ENCODE measurements at regions not wholly inside any gene's neighbourhood (a gene's known extent, or its start where the extent isn't known, plus 50 kb on each side); places are given as distances from the start of the nearest gene placed in this dataset.
"Not testable (repeated sequence)": the region's sequence is repeated elsewhere in the genome, so short reads cannot be mapped to it uniquely, and the experiment has no call there.

DNA sequence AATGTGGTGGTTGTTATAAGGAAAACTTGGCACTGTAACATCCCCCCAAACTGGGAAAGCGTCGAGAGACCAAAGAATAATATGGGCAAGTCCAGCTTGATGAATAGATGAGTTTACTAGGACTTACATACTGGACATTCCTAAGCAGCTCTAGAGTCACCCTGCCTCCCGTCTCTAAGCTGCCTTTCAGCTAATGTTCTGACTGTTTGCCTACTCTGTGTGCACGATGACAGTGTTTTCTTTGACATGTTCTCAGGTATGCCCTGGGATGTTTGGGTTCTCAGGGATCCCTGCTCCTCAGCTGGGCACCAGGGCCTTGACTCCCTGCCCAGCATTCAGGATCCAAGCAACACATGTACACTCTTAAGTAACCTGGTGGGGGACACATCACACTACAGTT is 87.5 kb downstream of the MRPL57 start:
- DNase-seq: not testable (repeated sequence)

DNA sequence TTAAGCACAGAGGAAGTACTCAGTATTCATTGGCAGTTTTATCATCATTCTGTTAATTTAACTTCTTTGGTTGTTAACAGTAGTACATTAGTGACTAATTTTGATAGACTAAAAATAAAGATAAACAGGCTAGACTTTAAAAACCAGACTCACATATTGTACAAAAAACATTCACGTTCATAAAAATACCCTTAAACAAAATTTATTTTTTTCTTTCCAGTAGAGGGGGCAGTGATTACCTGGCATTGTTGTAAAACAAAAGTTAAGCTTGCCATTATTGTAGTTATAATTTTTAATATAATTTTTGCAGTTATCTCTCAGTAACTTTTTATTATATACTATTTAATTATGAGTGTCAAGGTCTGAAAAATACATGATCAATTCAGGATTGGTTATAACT is 92.0 kb downstream of the MRPL57 start:
- not testable (repeated sequence) for DNase-seq

DNA sequence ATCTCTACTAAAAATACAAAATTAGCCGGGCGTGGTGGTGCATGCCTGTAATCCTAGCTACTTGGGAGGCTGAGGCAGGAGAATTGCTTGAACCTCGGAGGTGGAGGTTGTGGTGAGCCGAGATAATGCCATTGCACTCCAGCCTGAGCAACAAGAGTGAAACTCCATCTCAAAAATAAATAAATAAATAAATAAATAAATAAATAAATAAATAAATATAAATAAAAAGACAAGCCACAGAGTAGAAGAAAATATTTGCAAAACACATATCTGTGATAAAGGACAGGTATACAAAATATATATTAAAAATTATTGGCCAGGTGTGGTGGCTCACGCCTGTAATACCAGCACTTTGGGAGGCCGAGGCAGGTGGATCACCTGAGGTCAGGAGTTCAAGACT is 96.0 kb downstream of the MRPL57 start:
- not testable (repeated sequence) for DNase-seq

DNA sequence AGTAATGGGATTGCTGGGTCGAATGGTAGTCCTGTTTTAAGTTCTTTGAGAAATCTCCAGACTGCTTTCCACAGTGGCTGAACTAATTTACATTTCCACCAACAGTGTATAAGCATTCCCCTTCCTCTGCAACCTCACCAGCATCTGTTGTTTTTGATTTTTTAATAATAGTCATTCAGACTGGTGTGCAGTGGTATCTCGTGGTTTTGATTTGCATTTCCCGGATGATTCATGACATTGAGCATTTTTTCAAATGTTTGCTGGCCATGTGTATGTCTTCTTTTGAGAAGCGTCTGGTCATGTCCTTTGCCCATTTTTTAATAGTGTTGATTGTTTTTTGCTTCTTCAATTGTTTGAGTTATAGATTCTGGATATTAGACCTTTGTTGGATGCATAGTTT is 98.0 kb downstream of the MRPL57 start:
- not testable (repeated sequence) for DNase-seq

DNA sequence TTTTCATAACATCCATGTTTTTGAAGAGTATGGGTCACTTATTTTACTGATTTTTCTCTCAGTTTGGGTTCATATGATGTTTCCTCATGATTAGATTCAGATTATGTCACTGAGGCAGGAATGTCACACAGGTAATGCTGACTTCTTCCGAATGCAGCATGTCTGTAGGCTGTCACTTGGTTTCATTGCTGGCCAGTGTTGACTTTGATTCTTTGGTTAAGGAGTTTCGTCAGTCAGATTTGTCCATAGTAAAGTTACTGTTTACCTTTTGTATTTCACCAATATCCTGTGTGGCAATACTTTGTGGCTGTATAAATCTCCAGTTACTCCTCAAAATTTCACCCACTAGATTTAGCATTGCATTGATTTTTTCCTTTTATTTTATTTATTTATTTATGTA is 105.6 kb downstream of the MRPL57 start:
- no peak for DNase-seq

DNA sequence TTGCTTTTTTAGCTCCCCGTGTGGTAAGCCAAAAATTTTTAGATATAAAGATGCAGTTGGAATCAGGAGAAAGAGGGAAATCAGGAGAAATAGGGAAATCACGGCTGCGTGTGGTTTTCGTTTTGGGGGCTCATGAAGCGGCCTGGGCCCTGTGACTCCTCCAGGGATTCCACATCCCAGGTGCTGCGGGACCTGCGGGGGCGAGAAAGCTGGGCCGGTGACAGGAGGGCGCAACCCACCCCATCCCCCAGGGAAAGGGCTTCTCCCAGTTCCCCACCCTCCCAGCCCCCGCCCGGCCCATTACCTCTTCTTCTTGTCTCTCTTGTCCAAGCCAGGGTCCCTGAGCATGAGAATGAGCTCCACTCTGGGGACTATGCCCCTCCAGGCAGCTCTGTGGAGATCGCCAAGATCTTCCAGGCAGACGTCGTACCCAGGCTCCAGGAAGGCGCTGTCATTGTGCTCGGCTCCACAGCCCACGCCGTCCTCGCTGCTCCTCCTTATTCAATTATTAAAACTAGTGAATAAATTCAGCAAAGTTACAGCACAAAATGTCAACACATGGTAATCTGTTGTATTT is 111.0 kb downstream of the MRPL57 start:
- DNase-seq: no peak

DNA sequence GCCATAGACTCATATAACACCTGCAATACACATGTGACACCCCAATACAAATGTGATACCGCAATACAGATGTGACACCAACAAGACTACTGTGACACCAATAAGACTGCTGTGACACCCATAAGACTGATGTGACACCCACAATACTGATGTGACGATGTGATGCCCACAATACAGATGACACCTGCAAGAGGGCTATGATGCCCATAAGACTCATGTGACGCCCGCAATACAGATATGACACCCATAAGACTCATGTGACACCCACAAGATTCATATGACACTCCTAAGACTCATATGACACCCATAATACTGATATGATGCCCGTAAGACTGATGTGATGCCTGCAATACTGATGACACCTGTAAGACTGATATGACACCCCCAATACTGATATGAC is 113.0 kb downstream of the MRPL57 start:
- no peak for DNase-seq

DNA sequence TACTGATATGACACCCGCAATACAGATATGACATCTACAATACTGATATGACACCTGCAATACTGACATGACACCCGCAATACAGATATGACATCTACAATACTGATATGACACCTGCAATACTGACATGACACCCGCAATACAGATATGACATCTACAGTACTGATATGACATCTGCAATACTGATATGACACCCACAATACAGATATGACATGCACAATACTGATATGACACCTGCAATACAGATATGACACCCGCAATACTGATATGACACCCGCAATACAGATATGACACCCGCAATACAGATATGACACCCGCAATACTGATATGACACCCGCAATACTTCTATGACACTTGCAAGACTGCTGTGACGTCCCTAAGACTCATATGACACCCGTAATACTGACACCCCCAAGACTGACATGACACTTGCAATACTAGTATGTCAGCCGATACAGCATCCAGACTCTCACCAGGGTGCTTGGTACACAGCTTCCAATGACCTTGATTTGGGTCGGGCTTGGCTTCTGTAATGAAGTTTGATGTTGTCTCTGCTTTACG is 114.1 kb downstream of the MRPL57 start:
- DNase-seq: not testable (repeated sequence)

DNA sequence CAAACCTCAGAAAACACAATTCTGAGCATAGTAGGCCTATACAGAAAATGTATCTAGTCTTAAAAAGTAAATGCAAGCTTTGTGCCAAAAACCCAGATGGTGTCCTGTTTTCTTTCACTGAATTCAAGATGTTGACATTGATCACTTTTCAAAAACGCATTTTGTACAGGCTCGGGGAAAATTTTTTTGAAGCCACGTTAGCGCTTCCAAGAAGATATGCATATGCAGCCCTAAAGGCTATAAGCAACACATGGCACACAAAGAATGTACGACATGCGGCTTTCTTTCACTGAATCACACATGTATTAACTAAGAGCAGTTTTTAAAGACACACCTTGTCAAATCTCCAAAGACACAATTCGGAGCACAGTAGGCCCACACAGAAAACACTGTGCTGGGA is 115.4 kb downstream of the MRPL57 start:
- no peak for DNase-seq

DNA sequence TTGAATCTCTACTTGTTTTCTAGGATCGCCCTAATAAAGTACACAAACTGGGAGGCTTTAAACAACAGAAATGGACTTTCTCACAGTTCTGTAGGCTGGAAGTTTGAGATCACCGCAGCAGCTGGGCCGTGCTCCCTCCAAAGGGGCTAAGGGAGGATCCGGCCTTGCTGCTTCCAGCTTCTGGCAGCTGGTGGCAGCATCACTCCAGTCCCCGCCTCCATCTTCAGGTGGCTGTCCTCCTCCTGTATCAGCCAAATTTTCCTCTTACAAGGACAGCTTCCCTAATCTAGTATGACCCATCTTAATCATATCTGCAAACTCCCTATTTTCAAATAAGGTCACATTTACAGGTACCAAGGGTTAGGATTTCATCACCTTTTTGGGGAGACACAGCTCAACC is 120.5 kb downstream of the MRPL57 start:
- peak; percentile 52 for DNase-seq

DNA sequence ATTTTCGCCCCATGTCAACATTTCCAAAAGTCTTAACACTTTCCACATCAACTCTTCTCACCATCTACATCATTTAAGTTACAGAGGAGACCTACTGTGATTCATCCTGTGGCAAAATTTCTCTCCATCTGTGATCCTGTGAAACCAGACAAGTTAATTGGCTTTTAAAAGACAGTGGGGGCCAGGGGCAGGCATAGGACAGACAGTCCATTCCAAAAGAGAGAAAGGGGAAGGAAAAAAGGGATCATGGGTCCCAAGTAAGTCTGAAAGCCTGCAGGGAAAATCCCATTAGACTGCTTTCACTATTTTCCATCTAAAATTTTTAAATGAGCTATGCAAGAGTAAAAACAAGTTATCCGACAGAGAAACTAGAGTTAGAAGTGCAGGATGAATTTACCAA is 121.0 kb downstream of the MRPL57 start:
- DNase-seq: no peak

DNA sequence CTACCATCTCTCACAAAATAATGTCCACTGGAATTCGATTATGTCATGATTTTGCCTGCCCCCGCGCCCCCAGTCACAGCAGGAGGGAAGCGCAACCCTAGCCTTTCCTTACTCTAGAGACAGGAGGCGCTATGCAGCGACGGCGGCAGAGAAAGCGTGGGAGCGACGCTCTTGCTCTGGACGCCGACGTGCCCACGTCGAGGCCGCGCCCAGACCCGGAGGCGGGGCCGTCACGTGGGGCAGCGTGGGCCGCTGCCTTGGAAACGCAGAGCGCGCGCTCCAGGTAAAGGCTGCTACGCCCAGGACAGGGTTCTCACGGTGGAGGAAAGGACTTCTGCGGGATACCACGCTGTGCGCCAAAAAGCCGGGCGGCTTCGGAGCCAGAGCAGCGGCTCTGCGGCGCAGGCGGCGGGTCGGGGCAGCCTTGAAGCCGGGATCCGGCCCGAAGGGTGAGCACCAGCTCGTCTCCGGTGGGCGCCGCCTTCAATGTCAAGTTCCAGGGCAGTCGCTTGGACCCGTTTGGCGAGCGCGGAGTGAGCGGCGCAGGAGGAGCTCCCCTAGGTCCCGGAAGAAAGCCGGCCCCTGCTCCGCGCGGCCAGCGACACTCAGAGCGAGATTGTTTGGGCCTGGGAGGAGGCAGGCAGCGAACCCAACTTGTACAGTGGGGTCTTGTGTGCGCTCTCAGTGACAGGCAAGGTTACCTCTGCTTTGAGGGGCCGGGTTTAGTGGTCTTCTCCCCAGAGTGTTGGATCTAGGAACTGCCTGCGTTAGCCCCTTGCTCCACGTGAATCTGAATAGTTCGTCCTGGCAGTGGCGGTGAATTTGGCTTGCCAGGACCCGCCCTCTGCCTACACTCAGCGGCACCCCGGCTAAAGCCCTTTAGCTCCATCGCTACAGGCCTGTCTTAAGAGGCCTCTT is 121.7 kb downstream of the MRPL57 start:
- peak; percentile 62 for DNase-seq

DNA sequence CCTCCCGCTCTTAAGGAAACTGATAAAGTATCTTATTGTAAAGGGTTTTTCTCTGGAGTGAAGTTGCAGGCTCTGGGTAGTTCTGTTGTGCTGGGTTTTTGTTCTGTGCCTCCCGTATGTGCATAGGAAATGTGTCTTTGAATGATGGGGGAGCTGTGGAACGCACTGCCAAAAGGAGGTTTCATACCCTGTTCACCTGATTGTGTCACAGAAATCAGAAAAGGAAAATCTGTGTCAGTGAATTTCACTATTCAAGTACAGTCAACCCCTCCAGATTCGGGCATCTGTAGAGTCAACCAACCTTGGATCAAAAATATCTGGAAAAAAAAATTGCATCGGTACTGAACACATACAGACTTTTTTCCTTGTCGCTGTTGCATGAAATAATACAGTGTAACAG is 127.8 kb downstream of the MRPL57 start:
- DNase-seq: no peak

DNA sequence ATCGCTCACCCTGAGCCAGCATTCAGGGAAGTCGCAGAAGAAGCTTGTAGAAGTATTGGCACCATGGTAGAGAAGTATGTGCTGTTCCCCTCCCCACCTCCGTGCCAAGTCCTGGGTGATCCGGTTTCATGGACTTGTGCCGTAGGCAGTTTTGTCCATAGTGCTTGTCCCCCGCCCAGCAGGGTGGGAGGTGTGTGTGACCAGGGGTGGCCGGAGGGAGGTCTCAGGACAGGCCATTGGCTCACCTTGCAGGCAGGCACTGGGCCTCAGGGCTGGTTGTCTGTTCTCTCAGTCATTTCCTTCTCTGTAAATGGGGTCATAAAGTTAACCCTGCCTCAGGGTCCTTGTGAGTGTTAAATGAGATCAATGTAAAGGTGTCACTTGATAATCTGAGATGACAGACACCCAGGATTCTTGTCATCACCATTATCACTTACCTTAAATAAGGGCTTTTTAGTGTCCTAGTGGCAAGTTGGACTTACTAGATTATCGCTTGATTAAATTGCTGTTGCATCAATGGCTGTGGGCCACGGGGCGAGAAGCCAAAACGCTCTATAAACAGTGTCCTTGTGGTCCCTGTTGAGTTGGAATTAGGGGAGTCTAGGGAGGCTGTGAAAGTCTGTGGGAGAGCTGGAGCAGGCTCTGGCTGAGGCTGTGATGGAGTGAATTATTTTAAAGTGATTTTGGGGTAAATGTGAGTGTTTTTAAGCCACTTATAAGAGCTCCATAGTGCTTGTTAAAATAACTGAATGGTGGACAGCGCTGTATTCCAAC is 130.0 kb downstream of the MRPL57 start:
- not testable (repeated sequence) for DNase-seq

DNA sequence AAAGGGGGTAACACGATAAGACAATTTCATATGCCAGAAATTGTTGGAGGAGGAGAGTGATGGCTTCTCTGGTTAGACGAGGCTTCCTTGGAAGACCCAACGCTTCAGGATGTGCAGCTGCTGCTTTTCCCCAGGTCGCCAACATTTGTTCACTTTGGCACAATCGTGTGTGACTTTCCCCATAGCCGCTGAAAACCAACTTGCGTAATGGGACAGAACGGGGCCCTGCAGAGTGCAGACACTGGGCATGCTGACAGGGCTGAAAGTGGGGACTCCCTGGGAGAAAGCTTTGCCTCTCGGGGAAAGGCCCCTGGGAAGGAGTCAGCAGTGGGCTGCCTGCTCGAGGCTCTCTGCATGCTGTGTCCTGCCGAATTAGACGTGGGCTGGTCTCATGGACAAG is 130.7 kb downstream of the MRPL57 start:
- DNase-seq: not testable (repeated sequence)

DNA sequence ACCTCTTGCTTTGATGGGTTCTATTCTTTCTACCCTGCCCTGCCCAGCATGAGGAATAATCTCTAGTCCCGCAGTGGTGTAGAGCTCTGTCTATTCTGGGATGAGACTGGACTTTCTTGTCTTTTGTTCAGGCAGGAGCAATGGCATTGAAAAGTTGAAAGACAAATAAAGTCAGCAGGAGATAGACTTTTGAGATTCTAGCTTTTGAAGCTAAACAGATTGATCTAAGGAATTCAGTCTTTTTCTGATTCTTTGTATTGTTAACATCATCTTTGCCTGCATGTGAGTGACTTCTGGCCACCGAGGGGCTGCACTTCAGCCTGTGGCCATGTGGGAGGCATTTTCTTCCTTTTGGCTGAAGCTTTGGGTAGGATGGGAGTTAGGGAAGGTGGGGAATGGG is 132.4 kb downstream of the MRPL57 start:
- no peak for DNase-seq

DNA sequence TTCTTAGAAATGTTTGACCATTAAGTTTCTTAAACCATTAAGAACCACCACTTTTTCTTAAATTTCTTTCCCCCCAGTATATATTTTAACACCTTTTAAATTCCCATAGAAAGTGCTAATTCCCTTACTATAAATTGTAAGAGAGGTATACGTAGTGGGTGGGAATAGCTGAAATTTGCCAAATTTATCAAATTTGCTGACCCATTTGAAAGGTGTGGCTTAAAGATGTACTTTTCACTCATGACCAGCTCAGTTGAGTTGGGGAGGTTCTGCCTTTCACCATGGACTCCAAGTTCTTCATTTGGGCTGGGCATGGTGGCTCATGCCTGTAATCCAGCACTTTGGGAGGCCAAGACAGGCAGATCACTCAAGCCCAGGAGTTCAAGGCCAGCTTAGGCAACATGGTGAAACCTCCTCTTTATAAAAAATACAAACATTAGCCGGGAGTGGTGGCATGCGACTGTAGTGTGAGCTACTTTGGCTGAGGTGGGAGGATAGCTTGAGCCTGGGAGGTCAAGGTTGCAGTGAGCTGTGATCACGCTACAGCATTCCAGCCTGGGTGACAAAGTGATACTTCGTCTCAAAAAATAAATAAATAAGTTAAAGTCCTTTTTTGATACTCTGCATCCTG is 133.2 kb downstream of the MRPL57 start:
- no peak for DNase-seq

DNA sequence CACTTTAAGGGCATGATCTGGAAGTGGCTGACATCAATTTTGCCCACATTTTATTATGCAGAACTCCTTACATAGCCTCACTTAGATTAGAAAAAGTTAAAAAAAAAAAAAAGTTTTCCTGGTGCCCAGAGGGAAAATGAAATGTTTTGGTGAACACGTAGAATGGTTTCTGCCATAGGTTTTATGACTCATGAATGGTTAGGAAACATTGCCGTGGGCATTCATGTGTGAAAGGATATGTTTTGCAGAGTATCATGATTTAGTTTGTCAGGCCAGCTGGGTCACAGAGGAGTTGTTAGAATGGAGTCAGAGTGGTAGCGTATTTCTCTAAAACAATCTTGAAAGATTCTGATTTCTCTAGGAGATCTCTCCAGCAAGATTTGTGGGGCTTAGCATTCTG is 133.8 kb downstream of the MRPL57 start:
- DNase-seq: no peak

DNA sequence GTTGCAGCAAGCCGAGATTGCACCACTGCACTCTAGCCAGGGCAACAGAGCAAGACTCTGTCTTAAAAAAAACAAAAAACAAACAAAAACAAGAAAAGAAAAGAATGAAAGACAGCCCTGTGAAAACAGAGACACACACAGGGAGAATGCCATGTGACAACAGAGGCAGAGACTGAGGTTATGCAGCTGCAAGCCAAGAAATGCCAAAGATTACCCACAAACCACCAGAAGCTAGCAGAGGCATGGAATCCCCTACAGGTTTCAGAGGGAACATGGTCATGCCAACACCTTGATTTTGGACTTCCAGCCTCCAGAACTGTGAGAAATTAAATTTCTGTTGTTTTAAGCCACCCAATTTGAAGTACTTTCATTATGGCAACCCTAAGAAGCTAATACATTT is 138.5 kb downstream of the MRPL57 start:
- DNase-seq: not testable (repeated sequence)

DNA sequence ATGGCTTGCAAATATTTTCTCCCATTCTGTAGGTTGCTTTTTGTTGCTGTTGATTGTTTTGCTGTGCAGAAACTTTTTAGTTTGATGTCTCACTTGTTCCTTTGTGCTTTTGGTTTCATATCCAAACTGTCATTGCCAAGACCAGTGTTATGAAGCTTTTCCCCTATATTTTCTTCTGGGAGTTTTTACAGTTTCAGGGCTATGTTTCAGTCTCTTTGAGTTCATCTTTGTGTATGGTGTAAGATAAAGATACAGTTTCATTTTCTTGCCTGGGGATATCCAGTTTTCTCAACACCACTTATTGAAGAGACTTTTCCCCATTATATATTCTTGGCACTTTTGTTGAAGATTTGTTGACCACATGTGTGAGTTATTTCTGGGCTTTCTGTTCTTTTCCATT is 139.9 kb downstream of the MRPL57 start:
- no peak for DNase-seq

DNA sequence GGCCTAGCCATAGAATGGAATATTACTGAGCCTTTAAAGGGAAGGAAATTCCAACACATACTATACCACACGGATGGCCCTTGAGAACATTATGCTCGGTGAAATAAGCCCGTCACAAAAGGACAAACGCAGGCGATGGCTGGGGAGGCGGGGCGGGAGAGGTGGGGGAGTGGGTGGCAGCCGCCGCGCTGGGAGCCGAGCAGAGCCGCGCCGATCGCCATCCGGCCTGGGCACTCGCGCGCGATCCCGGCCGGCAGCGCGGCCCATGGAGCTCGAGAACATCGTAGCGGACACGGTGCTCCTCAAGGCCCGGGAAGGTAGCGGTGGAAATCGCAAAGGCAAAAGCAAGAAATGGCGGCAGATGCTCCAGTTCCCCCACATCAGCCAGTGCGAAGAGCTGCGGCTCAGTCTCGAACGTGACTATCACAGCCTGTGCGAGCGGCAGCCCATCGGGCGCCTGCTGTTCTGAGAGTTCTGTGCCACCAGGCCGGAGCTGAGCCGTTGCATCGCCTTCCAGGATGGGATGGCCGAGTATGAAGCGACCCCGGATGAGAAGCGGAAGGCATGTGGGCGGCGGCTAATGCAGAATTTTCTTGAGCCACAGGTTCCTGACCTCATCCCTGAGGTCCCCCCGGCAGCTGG is 140.1 kb downstream of the ZDHHC20 start:
- DNase-seq: no peak

DNA sequence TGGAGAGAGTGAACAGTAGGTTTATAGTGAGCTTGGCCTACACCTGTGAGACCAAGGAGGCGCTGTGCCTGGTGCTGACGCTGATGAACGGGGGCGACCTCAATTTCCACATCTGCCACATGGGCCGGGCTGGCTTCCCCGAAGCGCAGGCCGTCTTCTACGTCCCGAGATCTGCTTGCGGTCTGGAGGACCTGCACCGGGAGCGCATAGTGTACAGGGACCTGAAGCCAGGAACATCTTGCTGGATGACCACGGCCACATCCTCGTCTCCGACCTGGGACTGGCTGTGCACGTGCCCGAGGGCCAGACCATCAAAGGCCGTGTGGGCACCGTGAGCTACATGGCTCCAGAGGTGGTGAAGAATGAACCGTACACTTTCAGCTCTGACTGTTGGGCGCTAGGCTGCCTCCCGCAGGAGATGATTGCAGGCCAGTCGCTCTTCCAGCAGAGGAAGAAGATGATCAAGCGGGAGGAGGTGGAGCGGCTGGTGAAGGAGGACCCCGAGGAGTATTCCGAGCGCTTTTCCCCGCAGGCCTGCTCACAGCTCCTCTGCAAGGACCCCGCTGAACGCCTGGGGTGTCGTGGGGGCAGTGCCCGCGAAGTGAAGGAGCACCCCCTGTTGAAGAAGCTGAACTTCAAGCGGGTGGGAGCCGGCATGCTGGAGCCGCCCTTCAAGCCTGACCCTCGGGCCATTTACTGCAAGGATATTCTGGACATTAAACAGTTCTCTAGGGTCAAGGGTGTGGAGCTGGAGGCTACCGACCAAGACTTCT is 139.0 kb downstream of the ZDHHC20 start:
- no peak for DNase-seq

All from NCI-H510A (cell line).